AG04449 (cell line): ENCODE measurements at regions not wholly inside any gene's neighbourhood (a gene's known extent, or its start where the extent isn't known, plus 50 kb on each side); places are given as distances from the start of the nearest gene placed in this dataset.

Experiments
- CTCF ChIA-PET: fragments of 350-600 bp; formaldehyde crosslinking; extraction: SDS; loops from one replicate; lab custom pipeline; 2021; ENCODE audit warnings: antibody characterized with exemption; lab: Yijun Ruan, JAX
- POLR2A ChIA-PET: fragments of 400-600, 350-600 bp; formaldehyde crosslinking; extraction: SDS; loops from one replicate; lab custom pipeline; 2020; ENCODE audit warnings: antibody characterized with exemption, inconsistent platforms; lab: Yijun Ruan, JAX
- DNase-seq: peaks from one replicate; pipeline ENCODE4 v3.0.0-alpha.2; 2010; ENCODE audit warnings: low read depth, low spot score
- H3K4me3 ChIP-seq: 2 replicates; pipeline ENCODE4 v1.5.1; 2011; ENCODE audit warnings: low read depth, mild to moderate bottlenecking, control low read depth, low read length
- TF ChIP-seq, protein P1 (sequence below): IDR thresholded peaks from one replicate; pipeline ENCODE4 v1.5.1; 2011; ENCODE audit warnings: mild to moderate bottlenecking, moderate library complexity, low read length, control low read depth, inconsistent platforms; ENCODE audit not compliant: insufficient read depth; ENCODE audit errors: missing control alignments

GRCh38 chr12:124411953-124412645 lies 117.2 kb downstream of the RFLNA start:
- no peak for DNase-seq
- POLR2A ChIA-PET, result interaction anchor here (0.6 to 3.5 kb wide), 5 partner anchors 11 to 106 kb away, joined by 3 to 18 read pairs (median 3); no protein-coding TSS in a partner anchor
- TF ChIP-seq, protein P1, sequence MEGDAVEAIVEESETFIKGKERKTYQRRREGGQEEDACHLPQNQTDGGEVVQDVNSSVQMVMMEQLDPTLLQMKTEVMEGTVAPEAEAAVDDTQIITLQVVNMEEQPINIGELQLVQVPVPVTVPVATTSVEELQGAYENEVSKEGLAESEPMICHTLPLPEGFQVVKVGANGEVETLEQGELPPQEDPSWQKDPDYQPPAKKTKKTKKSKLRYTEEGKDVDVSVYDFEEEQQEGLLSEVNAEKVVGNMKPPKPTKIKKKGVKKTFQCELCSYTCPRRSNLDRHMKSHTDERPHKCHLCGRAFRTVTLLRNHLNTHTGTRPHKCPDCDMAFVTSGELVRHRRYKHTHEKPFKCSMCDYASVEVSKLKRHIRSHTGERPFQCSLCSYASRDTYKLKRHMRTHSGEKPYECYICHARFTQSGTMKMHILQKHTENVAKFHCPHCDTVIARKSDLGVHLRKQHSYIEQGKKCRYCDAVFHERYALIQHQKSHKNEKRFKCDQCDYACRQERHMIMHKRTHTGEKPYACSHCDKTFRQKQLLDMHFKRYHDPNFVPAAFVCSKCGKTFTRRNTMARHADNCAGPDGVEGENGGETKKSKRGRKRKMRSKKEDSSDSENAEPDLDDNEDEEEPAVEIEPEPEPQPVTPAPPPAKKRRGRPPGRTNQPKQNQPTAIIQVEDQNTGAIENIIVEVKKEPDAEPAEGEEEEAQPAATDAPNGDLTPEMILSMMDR, result no peak
- CTCF ChIA-PET, result interaction anchor here (1.0 to 1.9 kb wide), 5 partner anchors 11 to 31 kb away, joined by 3 to 8 read pairs (median 5); no protein-coding TSS in a partner anchor
- no peak overlapping the region for H3K4me3 ChIP-seq

- TF ChIP-seq, protein P1, result no peak
- H3K4me3 ChIP-seq, result no peak overlapping the region
- ChIA-PET POLR2A (interaction anchor here (0.6 to 3.5 kb wide), 5 partner anchors 12 to 107 kb away, joined by 3 to 18 read pairs (median 3); no protein-coding TSS in a partner anchor), CTCF (interaction anchor here (1.0 to 1.9 kb wide), 4 partner anchors 10 to 19 kb away, joined by 3 to 8 read pairs (median 6); no protein-coding TSS in a partner anchor)
- peak; percentile 63 for DNase-seq
Measured at GRCh38 chr12:124411281-124411878, 116.5 kb downstream of the RFLNA start.

- ChIA-PET POLR2A (interaction anchor here (0.6 to 3.5 kb wide), 2 partner anchors 9 to 22 kb away, joined by 3 to 18 read pairs; no protein-coding TSS in a partner anchor), CTCF (interaction anchor here (0.8 to 4.9 kb wide), 5 partner anchors 9 to 361 kb away, joined by 3 to 45 read pairs (median 5); no protein-coding TSS in a partner anchor)
- no peak overlapping the region for H3K4me3 ChIP-seq
- DNase-seq, result no peak
- TF ChIP-seq, protein P1, result no peak
Measured at GRCh38 chr12:124410354-124411175, 115.7 kb downstream of the RFLNA start.

DNA sequence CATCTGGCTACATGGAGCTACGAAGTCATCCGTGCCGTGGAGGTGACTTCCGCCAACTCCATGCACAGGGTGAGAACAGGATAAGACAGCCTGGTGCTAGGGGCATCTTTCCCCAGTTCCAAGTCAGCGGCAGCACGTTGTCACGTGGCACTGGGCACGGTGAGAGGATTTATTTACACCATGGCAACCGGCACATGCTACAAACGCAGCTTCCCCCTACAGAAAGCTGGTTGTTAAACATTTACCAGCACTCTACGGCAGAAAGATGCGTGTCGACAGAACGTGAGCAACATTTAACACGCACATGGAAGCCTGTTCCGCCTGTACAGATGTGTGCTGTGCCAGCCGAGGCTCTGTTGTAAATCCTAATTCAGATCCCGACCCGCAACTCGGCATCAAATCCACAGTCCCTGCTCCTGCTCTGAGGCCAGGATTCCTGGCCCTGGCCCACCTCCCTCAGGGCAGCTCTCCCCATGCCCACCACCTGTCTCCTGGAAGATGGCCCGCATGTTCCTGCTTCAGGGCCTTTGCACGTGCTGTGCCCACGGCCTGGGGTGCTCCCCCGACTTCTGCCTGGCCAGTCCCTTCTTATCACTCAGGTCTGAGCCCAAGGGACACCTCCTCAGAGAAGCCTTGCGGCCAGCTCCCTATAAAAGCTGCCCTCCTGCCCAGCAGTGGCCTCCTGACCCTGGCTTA lies 114.1 kb downstream of the RFLNA start:
- POLR2A ChIA-PET, result interaction anchor here (0.7 to 3.5 kb wide), 2 partner anchors 20 to 23 kb away, joined by 4 to 18 read pairs; no protein-coding TSS in a partner anchor

GRCh38 chr12:124407074-124407473 lies 112.2 kb downstream of the RFLNA start:
- TF ChIP-seq, protein P1, result no peak
- no peak overlapping the region for H3K4me3 ChIP-seq
- DNase-seq, result no peak
- POLR2A ChIA-PET, result no interaction called here
- CTCF ChIA-PET, result interaction anchor here (4.9 kb wide), 1 partner anchor 9 kb away, joined by 45 read pairs; no protein-coding TSS in a partner anchor

More for the DNA sequence above, 114.1 kb downstream of the RFLNA start:
- CTCF ChIA-PET, result interaction anchor here (0.7 to 4.9 kb wide), 7 partner anchors 11 to 356 kb away, joined by 3 to 45 read pairs (median 5); no protein-coding TSS in a partner anchor
- H3K4me3 ChIP-seq, result no peak overlapping the region
- TF ChIP-seq, protein P1, result no peak
- DNase-seq, result no peak
